HG03439 (cell line): ENCODE measurements at regions not wholly inside any gene's neighbourhood (a gene's known extent, or its start where the extent isn't known, plus 50 kb on each side); places are given as distances from the start of the nearest gene placed in this dataset.
"Not testable (repeated sequence)": the region's sequence is repeated elsewhere in the genome, so short reads cannot be mapped to it uniquely, and the experiment has no call there.

Experiments
- ATAC-seq: cut with Tn5 transposase; IDR thresholded peaks from one replicate; pipeline ENCODE4 v1.9.1; 2021; ENCODE audit warnings: mild to moderate bottlenecking, moderate library complexity; ENCODE audit not compliant: unreplicated experiment

GRCh38 chr2:125681976-125682805, 973.8 kb upstream of the GYPC start:
- ATAC-seq = no peak

DNA sequence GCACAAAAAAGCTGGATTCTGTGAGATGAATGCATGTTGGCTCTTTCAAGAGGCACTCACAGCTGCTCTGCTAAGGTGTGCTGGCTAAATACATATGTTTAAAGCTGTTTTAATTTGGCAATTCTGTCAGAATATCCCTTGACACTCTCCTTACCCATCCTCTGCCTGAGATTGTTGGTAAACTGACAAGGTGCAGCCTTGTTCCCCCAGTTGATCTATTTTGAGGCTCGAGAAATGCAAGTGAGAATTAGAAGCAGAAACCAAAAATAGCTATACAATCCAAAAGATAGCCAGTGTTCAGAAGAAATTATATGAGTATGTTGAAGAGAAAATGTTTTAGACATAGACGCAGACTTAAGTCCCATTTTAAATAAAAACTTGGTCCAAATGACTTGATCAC, 971.7 kb upstream of the GYPC start:
- ATAC-seq = no peak

GRCh38 chr2:125684932-125685331, 971.0 kb upstream of the GYPC start:
- no peak for ATAC-seq

DNA sequence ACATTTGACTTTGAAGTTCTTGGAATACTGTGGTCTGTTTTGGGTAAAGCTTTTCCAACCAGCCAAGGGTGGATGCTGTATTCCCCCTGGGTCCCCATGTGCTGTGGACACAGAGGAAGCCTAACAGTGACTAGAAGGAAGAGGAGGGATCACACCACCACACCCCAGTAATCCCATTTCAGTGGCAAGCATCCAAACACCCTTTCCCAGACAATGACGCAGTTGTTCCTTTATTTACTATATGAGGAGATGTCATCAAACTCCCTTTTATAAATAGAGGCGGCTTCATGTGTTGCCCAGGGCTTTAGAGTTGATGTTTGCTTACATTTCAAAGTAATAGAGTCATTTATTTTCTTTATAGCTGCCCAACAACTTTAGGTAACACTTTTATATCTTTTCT, 959.4 kb upstream of the GYPC start:
- no peak for ATAC-seq

DNA sequence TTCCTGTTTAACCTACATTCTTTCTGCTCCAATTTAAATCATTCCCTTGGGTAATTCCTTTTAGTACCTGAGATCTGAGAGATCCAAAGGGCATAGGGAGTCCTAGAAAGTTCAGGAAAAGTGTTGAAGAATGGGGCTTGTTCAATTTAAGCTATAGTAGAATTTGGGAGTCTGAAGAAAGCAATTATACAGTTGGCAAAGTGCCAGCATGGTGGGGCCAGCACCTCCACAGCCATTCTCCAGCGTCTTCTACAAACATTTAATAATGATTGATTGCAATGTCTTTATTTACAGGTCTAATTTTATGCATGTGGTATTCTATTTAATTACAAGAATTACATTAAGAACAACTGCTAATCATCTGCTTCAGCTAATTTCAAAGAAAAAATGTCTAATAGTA, 957.7 kb upstream of the GYPC start:
- ATAC-seq = no peak

GRCh38 chr2:125701070-125701469, 954.9 kb upstream of the GYPC start:
- no peak for ATAC-seq

- ATAC-seq = no peak
These were observed 948.3 kb upstream of the GYPC start for GRCh38 chr2:125707611-125708010.

DNA sequence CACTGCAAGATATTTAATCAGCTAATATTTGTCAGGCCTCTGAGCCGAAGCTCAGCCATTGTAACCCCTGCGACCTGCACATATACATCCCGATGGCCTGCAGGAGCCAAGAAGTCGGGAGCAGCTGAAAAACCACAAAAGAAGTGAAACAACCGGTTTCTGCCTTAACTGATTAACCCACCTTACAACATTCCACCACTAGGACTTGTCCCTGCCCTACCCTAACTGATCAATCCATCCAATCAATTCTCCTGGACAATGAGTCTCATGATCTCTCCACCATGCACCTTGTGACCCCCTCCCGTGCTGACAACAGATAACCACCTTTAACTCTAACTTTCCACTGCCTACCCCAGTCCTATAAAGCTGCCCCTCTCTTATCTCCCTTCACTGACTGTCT, 945.4 kb upstream of the GYPC start:
- ATAC-seq = no peak

DNA sequence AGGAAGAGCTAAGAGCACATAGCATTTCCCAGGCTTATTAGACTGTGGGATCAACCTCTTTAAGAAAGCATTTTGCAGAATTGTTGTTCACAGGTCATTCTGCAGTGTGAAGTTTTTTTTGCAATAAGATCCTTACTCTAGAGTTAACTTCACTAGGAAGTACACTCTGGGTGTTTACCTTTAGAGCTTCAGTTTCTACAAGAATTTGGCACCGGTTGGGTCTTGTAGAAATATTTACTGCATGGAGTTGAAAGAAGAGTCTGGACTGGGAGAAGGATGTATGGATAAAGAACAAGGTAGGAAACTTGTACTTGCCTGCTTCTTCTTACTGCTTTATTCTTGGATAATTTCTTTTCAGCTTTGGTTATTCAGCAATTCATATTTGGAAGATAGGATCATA, 944.9 kb upstream of the GYPC start:
- ATAC-seq = no peak

DNA sequence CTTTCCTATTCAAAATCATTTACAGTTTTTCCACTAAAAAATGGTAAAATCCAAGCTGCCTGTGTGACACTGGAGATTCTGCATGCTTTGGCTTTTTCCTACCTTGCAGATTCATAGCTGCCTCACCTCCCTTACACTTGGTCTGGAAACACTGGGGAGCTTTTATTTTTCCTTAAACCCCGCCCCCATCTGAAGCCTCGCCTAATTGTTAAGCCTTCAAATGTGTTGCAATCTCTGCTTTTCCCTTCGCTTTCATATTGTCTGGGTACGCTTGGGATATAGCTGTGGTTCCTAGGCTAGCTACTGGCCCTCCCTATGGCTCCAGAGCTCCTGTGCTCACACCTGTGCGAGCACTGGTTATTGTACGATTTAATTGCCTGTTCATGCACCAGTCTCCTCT, 942.4 kb upstream of the GYPC start:
- ATAC-seq = no peak

- ATAC-seq = no peak
These were observed 934.8 kb upstream of the GYPC start for GRCh38 chr2:125721072-125721721.

DNA sequence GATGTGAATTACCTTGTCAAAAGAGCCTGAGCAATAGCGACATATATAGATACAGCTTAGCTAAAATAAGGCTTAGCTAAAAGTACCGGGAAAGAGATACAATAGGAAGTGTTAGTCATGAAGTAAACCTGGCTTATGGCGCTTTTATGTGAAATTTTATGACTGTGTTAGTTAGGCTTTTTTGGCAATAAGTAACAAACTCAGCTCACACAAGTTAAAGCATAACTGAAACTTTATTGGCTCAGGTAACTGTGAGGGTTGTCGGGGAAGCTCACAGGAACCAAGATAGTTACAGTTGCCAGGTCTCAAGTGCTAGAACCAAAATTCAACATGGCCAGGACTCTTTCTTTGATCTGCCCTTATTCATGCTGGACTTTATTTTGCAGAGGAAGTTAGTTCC, 925.0 kb upstream of the GYPC start:
- ATAC-seq = no peak

DNA sequence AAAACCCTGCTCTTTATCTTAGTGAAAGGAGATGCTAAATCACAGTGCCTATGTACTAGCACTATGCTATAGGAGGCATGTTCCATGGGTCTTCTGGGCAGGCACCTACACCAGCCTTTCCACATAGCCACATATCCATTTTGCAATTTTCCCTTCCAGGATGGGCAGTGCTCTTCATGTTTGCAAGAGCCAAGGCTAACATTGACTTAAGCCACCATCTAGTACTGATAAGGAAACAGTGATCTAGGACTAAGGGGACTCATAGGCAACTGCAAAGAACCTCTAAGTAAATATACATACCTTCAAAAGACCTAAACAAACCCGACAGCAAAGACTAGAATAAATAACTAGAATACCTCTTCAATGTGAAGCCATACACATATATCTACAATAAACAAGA, 919.7 kb upstream of the GYPC start:
- no peak for ATAC-seq

DNA sequence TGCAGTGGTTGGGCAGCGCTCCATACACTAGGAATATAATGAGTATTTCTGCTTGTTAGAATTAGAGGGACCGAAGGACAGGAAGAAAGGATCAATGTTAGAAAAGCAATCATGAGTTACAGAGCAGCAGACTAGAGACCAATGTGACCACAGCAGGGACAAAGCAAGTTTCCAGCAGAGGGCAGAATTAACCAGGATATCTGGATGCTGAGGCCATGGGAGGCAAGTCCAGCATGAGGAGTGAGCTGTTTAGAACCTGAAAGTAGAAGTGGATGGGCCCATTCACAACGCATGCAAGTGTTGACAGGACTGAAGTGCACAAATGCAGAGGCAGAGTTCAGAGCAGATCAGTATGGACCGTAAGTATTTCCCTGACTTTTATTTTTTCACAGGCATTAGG, 910.4 kb upstream of the GYPC start:
- ATAC-seq = no peak

DNA sequence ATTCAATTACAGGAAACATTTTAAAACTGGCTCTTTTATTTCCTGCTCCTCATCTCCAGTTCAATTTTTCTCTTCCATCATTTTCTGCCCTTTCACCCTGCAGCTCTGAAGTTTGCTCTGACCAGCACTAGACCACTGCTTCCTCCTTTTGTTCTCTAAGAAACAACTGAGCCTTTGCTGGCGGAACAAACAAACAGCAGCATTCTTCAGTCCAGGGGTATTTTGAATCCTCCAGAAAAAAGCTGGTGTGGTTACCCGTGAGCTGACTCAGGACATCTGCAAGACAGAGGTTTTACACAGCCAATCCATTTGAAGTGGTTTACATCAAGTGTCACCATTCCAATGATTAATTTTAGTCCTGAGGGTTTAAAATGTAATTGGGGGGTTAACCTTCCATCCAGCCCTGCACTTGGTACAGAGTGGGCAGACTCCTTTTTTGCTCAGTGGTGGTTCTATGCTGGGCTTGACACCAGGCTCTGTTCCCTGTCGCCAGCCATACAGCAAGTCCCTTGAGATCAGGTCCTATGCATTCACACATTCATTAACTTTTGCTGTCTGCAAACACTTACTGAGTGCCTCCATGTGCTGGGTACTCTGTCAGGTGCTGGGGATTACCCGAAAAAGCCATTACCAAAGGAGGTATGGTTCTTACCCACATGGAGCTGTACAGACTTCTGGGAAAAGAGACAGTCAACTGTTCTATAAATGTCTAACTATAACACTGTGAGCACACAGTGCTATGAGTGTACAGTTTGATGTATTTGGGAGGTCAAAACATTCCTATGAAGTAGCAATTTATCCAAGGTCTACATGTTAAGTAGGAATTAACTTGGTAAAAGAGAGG, 909.4 kb upstream of the GYPC start:
- ATAC-seq = no peak

- ATAC-seq = no peak
These were observed 908.9 kb upstream of the GYPC start for GRCh38 chr2:125747165-125747425.

DNA sequence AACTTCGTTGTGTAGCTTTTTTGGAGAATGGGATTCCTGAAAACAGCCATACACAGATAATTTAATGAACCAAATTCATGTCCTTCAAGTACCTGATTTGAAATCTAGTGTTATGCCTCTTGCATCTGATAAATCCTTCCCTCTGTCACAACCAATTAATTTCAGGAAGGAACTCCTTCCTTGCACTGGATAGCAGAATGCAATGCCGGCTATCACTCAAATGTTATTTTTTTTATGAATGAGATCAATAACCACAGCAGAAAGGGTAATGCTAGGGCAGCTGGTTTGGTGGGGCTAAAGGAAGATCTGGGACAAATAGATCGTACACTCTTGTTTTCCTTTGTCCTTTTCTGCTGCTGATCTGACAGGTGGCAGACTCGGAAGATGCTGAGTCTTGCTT, 899.5 kb upstream of the GYPC start:
- no peak for ATAC-seq

DNA sequence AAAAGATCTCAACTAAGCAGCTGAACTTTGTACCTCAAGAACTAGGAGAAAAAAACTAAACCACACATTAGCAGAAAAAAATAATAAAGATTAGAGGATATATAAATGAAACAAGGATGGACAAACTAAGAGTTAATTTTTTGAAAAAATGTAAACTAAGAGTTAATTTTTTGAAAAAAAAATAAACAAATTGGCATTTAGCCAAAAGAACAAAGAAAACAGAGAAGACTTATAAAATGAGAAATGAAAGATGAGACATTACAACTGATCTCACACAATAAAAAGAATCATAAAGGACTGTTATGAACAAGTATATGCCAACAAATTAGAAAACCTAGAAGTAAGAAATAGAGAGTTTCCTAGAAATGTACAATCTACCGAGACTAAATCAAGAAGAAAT, 859.2 kb upstream of the GYPC start:
- ATAC-seq = no peak

- ATAC-seq = no peak
These were observed 858.8 kb upstream of the GYPC start for GRCh38 chr2:125797192-125797591.

GRCh38 chr2:125822746-125823145, 833.2 kb upstream of the GYPC start:
- no peak for ATAC-seq

DNA sequence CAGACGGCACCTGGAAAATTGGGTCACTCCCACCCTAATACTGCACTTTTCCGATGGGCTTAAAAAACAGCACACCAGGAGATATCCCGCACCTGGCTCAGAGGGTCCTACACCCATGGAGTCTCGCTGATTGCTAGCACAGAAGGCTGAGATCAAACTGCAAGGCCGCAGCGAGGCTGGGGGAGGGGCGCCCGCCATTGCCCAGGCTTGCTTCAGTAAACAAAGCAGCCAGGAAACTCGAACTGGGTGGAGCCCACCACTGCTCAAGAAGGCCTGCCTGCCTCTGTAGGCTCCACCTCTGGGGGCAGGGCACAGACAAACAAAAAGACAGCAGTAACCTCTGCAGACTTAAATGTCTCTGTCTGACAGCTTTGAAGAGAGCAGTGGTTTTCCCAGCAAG, 830.2 kb upstream of the GYPC start:
- not testable (repeated sequence) for ATAC-seq

- ATAC-seq = no peak
These were observed 818.8 kb upstream of the GYPC start for GRCh38 chr2:125837128-125837527.
